ENCODE measurements at regions not wholly inside any gene's neighbourhood (a gene's known extent, or its start where the extent isn't known, plus 50 kb on each side); places are given as distances from the start of the nearest gene placed in this dataset.
"Not testable (repeated sequence)": the region's sequence is repeated elsewhere in the genome, so short reads cannot be mapped to it uniquely, and the experiment has no call there.

DNA sequence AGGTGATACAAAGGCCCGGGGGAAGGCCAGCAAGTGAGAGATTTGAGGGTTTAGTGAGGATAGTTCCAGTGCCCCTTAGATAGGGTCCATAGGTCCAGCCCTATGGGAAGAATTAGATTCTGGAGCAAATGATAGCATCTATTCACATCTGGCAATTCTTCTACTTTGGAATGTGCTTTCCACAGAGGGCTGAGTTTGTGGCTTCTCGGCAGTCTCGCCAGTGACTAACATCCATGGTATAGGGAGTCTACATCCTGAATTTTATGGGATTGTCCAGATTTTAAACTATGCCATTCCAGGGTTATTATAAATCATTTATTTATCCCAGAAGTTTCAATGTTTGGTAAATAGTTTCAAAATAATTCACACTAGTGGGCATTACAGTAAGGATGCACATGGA is 207.3 kb upstream of the ADO start:
- DNase-seq, result no peak

DNA sequence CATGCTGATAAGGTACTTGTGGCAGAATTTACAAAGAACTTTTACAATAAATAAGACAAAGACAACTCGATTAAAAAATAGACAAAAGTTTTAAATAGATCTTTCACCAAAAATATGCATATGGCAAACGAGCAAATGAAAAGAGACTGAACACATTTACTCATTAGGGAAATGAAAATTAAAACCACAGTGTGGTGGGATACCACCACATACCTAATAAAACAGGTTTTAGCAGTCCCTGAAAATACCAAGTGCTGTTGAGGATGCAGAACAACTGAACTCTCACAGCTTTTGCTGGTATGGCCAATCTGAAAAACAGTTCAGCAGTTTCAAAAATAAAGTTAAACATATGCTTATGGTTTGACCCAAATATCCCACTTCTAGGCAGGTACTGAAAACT is 205.4 kb upstream of the ADO start:
- DNase-seq, result no peak

DNA sequence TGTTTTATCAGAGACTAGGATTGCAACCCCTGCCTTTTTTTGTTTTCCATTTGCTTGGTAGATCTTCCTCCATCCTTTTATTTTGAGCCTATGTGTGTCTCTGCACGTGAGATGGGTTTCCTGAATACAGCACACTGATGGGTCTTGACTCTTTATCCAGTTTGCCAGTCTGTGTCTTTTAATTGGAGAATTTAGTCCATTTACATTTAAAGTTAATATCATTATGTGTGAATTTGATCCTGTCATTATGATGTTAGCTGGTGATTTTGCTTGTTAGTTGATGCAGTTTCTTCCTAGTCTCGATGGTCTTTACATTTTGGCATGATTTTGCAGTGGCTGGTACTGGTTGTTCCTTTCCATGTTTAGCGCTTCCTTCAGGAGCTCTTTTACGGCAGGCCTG is 198.0 kb upstream of the ADO start:
- not testable (repeated sequence) for DNase-seq

DNA sequence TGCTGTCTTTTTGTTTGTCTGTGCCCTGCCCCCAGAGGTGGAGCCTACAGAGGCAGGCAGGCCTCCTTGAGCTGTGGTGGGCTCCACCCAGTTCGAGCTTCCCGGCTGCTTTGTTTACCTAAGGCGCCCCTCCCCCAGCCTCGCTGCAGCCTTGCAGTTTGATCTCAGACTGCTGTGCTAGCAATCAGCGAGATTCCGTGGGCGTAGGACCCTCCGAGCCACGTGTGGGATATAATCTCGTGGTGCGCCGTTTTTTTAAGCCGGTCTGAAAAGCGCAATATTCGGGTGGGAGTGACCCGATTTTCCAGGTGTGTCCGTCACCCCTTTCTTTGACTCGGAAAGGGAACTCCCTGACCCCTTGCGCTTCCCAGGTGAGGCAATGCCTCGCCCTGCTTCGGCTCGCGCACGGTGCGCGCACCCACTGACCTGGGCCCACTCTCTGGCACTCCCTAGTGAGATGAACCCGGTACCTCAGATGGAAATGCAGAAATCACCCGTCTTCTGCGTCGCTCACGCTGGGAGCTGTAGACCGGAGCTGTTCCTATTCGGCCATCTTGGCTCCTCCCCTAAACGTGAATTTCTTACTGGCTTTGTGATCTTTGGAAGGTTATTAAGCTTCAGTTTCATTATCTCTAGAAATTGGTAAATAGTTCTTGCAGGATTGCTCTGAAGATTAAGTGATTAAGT is 196.2 kb upstream of the ADO start:
- peak; percentile 5 for DNase-seq

DNA sequence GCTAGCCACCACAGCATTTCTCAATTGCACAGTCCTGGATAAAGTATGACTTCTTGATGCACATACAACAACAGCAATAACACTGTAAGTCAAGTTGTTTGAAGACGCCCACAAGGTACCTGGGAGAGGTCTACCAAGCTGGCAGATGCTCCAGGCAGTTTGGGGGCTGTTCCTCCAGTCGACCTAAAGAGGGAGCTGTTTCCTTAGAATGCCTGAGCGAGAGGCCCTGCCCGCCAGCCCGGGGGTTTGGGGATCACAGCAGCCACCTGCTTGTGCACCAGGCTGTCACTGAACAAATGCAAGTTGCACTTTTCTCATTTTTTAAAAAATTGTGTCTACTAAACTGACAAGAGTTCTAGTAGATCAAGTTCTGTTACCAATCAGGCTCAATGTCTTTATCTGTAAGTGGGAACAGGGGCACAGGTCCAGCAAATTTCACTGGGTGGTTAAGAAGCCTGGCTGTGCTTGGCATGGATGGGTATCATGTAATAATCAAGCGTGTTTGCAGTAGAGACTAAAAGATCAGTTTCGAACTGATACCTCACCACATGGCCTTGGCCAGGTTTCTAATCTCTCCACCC is 193.8 kb upstream of the ADO start:
- peak; percentile 0 for DNase-seq

DNA sequence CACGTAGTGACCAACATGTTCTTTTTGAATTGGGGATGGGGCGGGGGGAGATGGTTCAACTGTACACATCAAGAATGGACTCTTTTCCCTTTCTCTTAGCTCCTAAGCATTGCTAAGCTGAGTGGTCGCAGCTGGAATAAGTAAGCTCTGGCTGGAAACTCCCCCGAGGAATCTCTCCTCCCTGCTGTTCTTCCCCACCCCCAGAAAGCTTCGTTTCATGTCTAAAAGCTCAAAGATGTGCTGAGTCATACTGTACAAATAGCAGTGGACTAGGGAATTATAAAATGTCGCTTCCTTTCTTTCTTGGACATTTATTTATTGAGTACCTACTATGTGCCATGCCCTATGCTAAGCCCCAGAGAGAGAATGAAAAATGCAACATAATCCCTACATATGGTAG is 191.1 kb upstream of the ADO start:
- no peak for DNase-seq

DNA sequence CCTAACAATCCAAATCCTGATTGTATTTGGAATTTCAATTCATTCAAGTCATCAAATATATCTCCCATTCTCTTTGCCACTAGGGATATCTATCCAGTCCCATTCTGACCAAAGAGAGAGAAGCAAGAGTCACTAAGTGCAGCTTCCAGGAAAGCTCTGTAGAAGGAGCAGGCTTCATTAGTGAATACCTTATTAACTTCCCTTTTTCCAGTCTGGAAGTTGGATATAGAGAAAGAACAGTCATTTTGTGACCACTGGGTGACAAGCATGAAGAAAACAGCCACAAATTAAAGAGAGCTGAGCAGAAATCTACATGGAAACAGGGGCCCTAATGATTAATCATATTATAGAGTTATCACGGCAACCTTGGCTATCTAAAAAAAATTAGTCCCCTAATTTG is 190.7 kb upstream of the ADO start:
- DNase-seq, result no peak

DNA sequence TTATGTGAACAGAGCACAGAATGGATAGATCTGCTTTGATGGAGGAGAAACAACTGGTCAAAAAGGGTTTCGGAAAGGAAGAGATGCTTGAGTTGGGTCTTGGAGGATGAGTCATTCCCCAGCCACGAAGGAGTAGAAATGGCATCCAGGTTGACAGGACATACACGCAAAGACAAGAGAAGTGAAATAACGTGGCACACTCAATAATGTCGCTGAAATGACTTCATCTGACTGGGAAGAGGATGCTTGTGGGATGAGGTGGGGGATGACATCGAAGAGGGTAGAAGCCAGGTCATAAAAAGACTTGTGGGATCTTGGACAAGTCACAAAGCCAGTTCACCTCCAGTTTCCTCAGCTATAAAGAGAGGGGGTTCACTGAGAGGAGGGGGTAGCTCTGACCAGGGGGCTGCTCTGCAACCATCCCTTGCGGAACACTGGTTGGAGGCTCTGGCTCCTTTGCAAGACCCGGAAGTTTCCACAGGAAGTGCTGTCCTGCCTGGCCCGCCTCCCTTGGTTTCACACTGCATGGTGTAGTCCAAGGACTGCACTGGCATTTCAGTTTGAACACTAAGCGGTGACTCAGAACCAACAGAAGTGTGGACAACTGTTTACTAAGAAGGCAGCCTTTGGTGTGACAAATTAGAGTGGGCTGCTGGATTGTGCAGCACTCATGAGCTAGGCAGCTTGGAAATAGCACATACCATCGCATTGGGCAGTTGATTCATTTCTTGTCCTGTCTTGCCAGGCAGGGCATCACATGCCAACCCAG is 189.9 kb upstream of the ADO start:
- DNase-seq, result no peak

DNA sequence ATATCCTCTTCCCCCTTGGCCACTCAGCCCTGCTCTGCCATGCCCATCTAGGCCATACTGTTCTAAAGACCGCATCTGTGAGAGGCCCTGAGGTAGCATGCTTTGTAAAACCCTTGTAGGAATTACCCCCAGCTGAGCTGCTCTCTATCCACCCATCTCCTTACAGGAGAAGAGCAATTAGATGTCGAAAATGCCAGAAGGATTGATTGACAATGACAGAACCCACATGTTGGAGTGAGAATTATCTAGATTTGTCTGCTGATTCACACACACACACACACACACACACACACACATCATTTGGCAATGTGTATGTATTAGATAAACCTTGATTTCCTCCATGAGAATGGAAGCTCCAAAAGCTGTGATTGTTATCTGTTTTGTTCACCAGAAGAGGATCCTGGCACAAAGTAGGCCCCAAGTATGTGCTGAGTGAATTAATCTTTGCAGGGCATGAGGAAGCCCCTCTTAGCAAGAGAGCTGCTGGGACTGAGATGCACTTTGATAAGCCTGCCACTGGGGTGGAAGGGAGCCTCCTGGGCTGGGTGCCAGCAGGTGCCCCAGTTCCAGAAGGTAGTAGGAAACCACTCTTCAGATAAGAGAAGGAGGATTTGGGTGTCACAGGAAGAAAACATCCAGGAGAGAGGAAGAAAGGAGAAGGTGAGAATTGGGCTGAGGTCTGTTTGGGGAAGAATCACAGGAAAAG is 187.5 kb upstream of the ADO start:
- DNase-seq, result no peak

DNA sequence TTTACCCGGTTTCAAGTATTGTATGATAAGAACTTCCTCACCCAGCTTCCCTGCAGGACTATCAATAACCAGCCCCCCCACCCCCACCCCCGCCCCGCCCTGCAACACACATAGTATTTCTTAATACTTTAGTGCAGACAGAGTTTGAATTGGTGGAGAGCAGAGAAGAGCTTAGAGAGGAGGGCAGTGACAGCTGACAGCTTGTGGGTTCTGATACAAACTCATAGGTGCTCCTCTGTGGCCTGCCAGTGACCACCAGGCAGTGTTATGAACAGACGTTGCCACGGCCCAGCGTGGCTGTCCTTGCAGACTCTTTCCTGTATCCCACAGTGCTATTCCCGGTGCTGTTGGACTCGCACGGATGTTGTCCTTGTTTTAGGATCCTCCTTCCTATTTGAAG is 186.9 kb upstream of the ADO start:
- no peak for DNase-seq

DNA sequence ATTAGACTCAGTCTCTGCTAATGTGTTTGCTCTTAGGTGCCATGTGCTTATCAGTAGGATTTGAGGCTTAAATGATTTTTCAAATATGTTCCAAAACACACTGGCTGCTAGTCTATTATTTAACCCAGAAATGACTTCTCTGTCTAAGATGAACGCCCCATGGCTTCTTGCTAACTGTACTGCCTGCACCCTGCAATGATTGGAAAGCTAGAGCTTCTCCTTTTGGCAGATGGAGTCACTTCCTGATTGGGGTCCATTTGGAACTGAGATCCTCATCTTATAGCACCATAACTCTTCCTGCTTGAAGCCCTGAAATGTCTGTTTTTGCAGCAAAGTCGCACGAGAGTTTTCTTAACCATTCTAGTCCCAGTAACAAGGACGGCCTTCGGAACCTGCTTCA is 186.5 kb upstream of the ADO start:
- no peak for DNase-seq

DNA sequence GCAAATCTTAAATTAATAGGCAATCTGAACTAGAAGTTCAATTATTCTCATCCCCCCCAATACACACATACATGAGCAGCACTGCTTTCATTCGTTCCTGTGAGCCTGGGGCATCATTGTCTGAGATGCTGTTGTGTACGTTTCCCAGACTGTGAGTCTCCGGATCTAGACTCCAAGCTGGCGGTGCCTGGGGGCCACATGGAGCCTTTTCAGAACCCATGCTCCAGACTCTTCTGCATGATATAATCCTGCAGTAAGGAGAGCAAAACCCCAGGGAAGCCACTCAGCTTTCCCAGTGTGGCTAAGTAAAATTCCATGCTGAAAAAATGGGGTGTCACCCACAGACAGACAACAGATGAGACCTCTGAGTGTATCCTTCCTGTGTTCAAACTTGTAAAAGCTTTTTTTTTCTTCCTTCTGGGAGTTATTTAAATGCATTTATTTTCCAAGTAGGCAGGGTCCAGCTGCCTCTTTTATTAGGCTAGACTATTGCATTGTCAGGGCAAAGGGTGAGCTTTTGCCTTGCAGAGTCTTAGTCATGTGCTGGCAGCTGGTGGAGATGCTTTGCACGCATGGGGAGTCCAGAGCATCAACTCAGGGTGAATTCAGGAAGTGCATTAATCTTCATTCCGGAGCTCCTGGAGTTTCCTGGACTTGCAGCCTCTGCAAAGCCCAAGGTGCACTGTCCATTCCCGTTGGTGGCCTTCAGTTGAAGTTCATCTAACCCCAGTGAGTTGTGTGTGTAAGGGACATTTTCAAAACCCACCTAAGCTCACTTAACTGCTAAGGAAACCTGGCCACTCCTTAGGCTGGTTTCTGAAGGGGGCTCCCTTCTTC is 185.7 kb upstream of the ADO start:
- no peak for DNase-seq

DNA sequence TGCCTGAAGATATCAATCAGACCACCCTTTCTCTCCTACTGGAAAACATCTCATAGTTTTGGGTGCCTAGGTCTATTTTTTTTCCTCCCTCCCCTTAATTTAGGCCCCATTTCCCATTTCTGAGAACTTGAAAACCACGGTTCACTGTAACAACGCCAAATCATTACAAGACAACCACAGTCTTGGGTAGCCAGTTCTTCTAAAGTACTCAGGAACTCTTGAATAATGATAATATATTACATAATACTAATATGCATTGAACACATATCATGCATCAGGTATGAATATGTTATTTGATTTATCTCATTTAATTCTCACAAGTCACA is 185.1 kb upstream of the ADO start:
- DNase-seq, result no peak

DNA sequence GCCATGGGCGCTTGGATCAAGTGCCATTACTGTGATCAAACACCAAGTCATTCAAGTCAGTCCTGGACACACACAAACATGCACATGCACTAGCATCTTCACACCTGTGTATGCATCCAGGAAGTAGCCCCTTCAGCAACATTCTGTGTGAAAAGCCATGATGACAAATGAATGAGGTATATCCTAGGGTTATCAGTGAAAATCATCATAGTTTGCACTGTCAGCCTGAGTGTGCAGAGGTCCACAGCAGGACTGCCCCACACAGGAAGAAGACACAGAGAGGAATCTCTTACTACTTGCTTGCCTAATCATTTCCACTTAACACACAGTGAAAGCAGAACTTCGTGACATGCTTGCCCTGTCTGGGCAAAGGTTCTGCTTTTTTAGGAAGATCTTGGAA is 184.0 kb upstream of the ADO start:
- DNase-seq, result no peak

DNA sequence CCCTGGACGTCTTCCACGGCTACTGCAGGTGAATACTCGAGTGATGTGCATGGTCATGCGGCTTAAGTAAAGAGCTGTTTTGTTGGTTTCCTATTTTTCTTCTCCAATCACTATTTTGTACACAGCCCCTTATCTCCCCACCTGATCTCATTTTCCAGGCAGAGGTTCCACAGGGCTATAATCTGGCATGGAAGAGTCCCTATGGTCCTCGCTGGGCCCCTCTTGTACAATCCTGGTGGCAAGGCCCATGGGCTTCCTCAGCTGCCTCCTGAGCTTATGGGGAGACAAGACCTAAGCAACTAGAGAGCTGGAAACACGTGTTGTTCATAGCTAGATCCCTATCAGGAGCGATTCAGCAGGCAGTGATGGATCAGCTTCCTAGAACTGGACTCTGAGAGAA is 181.3 kb upstream of the ADO start:
- DNase-seq, result no peak

DNA sequence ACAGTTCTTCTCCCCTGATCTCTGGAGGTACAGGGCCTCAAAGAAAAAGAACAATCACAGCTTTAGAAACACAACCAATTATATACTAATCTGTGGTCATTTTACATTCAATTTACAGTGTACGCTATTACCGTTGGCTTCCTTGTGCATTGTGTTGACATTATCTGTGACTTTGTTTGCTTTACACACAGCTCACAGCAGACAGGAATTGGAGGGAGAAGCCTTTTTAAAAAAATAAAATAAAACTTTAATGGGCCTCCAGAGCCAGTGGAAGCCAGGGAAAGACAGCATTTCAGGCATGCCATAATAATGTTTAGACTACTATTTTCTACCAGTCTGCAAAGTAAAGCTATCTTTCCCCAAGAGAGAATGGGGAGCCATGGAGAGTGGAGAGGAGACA is 179.0 kb upstream of the ADO start:
- no peak for DNase-seq

DNA sequence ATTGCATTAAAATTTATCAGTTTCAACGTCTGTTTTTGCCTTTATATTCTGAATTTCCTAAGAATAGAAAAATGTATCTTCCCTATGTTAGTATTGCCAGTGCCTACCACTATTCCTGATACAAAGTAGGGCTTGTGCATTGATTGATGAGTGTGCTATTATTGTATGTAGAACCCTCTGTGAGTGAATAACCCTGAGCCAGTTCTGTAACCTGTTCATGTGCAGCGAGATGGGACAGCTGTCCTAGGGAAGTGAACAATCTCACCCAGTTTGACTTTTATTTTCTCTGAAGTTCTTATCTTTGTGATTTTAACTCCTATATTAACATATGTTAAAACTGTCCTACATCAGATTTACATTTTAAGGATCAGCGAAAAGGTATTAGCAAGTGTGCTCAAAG is 178.4 kb upstream of the ADO start:
- DNase-seq, result no peak

DNA sequence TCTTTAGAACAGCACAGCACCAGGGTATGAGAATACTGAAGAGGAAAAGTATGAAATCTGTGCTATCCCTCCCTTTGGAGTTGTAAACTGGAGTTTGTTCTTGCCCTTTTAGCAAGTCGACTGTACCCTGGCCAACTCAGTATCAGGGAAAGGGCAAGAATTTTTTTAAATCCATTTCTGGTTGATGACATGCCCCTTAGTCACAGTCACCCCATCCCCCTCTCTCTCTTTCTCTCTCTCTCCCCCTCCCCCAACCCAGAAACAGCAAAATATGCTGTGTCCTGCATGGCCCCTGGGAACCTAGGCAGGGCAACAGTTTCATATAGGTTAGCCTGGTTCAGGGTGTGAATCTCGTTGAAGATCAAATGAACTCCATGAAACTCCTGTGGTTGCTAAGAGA is 177.7 kb upstream of the ADO start:
- no peak for DNase-seq

DNA sequence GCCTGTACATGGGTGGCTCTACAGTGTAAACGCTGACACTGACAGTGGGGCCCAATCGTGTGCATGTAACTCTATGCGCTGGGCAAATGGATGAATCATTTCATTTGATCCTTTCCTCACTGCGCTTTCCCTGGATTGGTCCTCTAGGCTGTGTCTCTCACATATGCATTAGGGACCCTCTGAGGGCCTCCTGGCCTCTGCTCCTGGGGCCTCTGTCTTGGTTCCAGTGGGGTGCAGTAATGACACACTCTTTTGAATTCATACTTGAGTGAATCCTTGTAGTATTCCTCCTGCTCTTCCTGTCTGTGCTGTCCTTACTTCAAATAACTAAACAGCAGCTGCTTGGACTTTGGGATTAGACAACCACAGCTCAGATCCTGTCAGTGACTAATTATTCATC is 176.5 kb upstream of the ADO start:
- no peak for DNase-seq

DNA sequence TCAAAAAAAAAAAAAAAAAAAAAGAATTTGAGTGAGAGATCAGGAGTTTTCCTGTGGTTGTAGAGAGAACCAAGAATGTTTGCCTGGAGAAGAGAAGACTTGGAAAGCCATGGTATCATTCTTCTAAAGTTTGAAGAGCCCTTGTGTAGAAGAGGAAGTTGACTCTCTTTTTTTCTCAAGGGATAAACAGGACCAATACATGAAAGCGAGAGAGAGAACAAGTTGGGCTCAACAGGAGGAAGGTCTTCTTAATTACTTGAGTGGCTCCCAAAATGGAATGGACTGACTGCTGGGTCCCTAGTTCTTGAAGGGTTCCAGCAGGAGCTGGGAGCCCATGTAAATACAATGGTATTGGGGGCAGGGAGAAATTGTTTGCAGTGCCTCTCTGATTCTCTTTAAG is 173.3 kb upstream of the ADO start:
- no peak for DNase-seq

DNA sequence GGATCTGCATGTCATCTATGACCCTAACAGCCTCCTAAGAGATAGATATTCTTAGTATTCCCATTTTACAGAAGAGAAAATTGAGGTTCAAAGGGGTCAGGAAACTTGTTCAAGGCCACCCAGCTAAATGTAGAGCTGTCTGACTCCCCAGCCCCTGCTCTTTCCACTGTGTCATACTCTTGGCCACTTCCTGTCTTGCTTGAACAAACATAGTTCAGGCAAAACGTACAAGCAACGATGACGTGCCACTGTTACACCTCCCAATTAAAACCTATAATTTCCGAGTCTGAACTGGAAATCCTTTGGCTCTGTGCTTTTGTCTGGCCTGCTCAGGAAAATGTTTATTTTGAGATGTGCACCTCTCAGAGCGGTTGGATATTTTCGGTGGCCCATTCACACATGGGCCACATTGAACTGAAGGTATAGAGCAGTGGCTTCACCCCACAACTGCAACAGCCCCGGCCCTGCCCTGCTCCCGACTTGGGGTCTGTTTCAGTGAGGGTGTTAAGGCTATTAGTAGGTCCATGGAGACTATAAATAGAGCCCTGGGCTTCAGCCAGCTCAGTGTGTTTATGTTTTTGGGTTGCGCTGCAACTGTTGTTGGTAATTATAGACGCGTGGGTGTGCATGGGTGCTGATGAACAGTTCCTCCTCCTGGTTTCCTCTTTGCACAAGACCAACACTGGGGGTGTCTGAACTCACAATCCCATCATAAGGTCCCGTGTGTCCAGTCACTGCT is 172.3 kb upstream of the ADO start:
- no peak for DNase-seq

DNA sequence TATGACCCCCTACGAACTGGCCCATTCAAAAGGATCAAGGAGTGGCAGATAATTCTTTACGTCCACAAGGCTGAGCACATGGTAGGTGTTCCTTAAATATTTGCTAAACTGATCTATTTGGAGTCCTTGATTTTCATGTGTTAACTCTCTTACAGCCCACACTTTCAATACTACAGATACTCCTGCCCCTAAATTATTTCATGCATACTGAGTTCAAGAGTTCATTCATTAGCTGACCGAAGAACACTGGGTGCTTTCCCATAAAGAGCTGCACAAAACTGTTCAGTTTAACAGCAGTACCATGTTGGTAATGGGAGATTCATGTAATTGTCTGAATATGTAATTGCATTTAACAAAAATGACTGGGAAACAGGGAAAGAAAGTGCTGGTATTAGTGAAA is 170.5 kb upstream of the ADO start:
- no peak for DNase-seq
